ENCODE measurements at regions not wholly inside any gene's neighbourhood (a gene's known extent, or its start where the extent isn't known, plus 50 kb on each side); places are given as distances from the start of the nearest gene placed in this dataset.

DNA sequence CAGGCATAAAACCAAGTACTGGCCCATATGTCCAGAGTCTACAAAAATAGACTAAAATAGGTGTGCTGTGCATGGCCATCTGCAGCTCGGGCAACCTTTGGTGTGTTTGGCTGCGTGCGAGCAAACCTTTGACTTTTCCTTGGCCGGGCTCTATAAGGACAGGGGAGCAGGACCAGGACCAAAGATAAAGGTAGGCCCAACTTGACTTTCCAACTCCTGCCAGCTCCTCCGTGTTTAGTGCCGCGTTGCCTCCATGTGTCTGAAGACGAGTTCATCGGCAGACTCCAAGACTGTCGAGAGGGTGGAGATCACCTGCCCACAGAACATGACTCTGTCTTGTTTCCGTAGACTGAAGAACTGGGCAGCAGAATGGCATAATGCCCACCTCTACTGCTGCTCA is 375.5 kb downstream of the IRS2 start:
- TF ChIP-seq CTCF (IDR thresholded peaks at IDR 0.05 in 4 of 5, conservative IDR thresholded peaks at IDR 0.05 in 1 of 5) (no peak), POLR2A (IDR thresholded peaks at IDR 0.05) (no peak)

All from gastrocnemius medialis (tissue), 4 donors.